ENCODE measurements at regions not wholly inside any gene's neighbourhood (a gene's known extent, or its start where the extent isn't known, plus 50 kb on each side); places are given as distances from the start of the nearest gene placed in this dataset.

DNA sequence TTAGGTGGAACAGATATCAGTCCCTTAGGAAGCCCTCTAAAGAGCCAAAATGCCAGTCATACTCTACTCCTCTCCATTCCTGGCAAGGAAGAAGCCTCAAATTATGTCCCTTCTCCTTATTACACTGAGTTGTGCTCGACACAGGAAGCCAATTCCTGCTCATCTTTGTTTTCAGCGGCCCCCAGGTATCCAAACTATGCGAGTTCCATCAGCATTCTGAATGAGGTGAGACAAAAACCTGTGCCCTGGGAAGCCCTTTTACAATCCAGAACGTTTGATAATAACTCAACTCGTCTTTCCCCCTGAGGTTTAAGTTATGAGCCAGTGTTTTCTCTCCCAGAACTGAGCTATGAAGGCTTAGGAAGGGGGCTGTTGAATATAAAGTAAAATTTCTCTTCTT lies 580.5 kb downstream of the NXPH1 start:
- TF ChIP-seq, protein P1, sequence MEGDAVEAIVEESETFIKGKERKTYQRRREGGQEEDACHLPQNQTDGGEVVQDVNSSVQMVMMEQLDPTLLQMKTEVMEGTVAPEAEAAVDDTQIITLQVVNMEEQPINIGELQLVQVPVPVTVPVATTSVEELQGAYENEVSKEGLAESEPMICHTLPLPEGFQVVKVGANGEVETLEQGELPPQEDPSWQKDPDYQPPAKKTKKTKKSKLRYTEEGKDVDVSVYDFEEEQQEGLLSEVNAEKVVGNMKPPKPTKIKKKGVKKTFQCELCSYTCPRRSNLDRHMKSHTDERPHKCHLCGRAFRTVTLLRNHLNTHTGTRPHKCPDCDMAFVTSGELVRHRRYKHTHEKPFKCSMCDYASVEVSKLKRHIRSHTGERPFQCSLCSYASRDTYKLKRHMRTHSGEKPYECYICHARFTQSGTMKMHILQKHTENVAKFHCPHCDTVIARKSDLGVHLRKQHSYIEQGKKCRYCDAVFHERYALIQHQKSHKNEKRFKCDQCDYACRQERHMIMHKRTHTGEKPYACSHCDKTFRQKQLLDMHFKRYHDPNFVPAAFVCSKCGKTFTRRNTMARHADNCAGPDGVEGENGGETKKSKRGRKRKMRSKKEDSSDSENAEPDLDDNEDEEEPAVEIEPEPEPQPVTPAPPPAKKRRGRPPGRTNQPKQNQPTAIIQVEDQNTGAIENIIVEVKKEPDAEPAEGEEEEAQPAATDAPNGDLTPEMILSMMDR (conservative IDR thresholded peaks at IDR 0.05 in 1 of 2, IDR thresholded peaks at IDR 0.05 in 1 of 2; ENCODE audit: extremely low read depth in 1 of 2, insufficient read depth in 1 of 2, low read depth in 1 of 2, low read length in 2 of 2), result no peak
- TF ChIP-seq EZH2 (IDR thresholded peaks at IDR 0.05; ENCODE audit: borderline replicate concordance, low read length), result no peak

All from mammary epithelial cell (primary cell).